Astrocyte (in vitro differentiated cells and primary cell): ENCODE measurements at regions not wholly inside any gene's neighbourhood (a gene's known extent, or its start where the extent isn't known, plus 50 kb on each side); places are given as distances from the start of the nearest gene placed in this dataset.

Source experiments
- DNase-seq: peaks from one replicate; pipeline ENCODE4 v3.0.0-alpha.2; 2010; ENCODE audit warnings: low read depth
- FAIRE-seq: peaks from 2 replicates; lab custom pipeline; 2011; peaks lifted over from hg19 to GRCh38; lab: Jason Lieb, UNC
- H2AFZ ChIP-seq: 2 replicates; pipeline ENCODE4 v1.6.0; 2012; ENCODE audit warnings: low read depth, low read length, inconsistent platforms
- H3K27ac ChIP-seq: 2 replicates; pipeline ENCODE4 v1.5.1; 2011; ENCODE audit warnings: low read depth, low read length, inconsistent platforms
- H3K27me3 ChIP-seq: 2 replicates; pipeline ENCODE4 v1.6.0; 2011; ENCODE audit warnings: low read length, inconsistent platforms; ENCODE audit not compliant: insufficient read depth
- H3K36me3 ChIP-seq: 2 replicates; pipeline ENCODE4 v1.5.1; 2011; ENCODE audit warnings: low read length, inconsistent platforms; ENCODE audit not compliant: insufficient read depth
- H3K4me1 ChIP-seq: 2 replicates; pipeline ENCODE4 v1.5.1; 2011; ENCODE audit warnings: low read length, inconsistent platforms; ENCODE audit not compliant: insufficient read depth
- H3K4me2 ChIP-seq: 2 replicates; pipeline ENCODE4 v1.6.0; 2012; ENCODE audit warnings: low read length, inconsistent platforms
- H3K4me3 ChIP-seq: 2 replicates; pipeline ENCODE4 v1.5.1; 2011; ENCODE audit warnings: low read depth, mild to moderate bottlenecking, low read length, inconsistent platforms; ENCODE audit not compliant: insufficient read depth
- H3K79me2 ChIP-seq: 2 replicates; pipeline ENCODE4 v1.6.0; 2012; ENCODE audit warnings: mild to moderate bottlenecking, low read length, inconsistent platforms; ENCODE audit not compliant: insufficient read depth
- H3K9ac ChIP-seq: 2 replicates; pipeline ENCODE4 v1.6.0; 2012; ENCODE audit warnings: mild to moderate bottlenecking, low read length, inconsistent platforms
- H3K9me3 ChIP-seq: 2 replicates; pipeline ENCODE4 v1.5.1; 2012; ENCODE audit warnings: low read depth, mild to moderate bottlenecking, low read length, inconsistent platforms; ENCODE audit not compliant: insufficient read depth
- H4K20me1 ChIP-seq: 2 replicates; pipeline ENCODE4 v1.6.0; 2012; ENCODE audit warnings: low read length, inconsistent platforms; ENCODE audit not compliant: insufficient read depth
- H3K27ac Mint-ChIP-seq: one replicate; pipeline ENCODE4 v1.8.0; 2021; ENCODE audit warnings: mild to moderate bottlenecking, mixed read lengths; ENCODE audit not compliant: unreplicated experiment
- H3K27me3 Mint-ChIP-seq: one replicate; pipeline ENCODE4 v1.8.0; 2021; ENCODE audit warnings: low read depth, mixed read lengths; ENCODE audit not compliant: unreplicated experiment
- H3K36me3 Mint-ChIP-seq: one replicate; pipeline ENCODE4 v1.8.0; 2021; ENCODE audit warnings: low read depth, mixed read lengths; ENCODE audit not compliant: unreplicated experiment
- H3K4me1 Mint-ChIP-seq: one replicate; pipeline ENCODE4 v1.8.0; 2021; ENCODE audit warnings: low read depth, mixed read lengths; ENCODE audit not compliant: unreplicated experiment
- H3K4me3 Mint-ChIP-seq: one replicate; pipeline ENCODE4 v1.8.0; 2021; ENCODE audit warnings: mild to moderate bottlenecking, moderate library complexity, mixed read lengths; ENCODE audit not compliant: unreplicated experiment
- H3K9me3 Mint-ChIP-seq: one replicate; pipeline ENCODE4 v1.8.0; 2021; ENCODE audit warnings: mild to moderate bottlenecking, mixed read lengths; ENCODE audit not compliant: unreplicated experiment
- CTCF ChIP-seq: IDR thresholded peaks from 2 replicates; pipeline ENCODE4 v1.5.1; 2011; ENCODE audit warnings: low read depth, mild to moderate bottlenecking, inconsistent platforms, low read length, moderate library complexity; ENCODE audit not compliant: insufficient read depth
- EZH2 ChIP-seq: IDR thresholded peaks from 2 replicates; pipeline ENCODE4 v1.6.1; 2012; ENCODE audit warnings: mild to moderate bottlenecking, low read length, inconsistent platforms; ENCODE audit not compliant: insufficient read depth

DNA sequence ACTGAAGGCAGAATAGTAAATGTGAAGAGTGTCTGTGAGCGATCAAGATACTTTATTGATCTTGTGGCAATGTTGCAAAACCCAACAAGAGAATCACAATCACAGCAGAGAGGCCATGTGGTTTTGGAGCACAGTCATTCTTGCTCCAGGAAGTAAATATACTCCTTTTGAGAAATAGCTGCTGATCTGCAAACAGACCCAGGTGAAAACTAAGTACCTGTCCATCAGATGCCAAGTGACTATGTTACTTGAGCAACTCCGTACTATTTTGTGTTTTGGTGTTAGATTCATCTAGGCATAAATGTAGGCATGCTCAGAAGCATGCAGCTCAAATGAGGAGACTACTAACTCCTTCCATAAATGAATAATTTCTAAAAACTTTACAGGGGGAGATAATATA, 627.9 kb downstream of the ZBBX start:
- Histone ChIP-seq H3K4me1 (no peaks in the 10 kb centered on the region), H4K20me1 (no peaks in the 10 kb centered on the region), H3K36me3 (no peaks in the 10 kb centered on the region), H2AFZ (no peak overlapping the region), H3K9ac (no peak overlapping the region), H3K27ac (no peak overlapping the region), H3K9me3 (no peaks in the 10 kb centered on the region), H3K27me3 (no peaks in the 10 kb centered on the region), H3K4me3 (no peak overlapping the region), H3K4me2 (no peak overlapping the region), H3K79me2 (no peaks in the 10 kb centered on the region)
- FAIRE-seq (no peak), DNase-seq (no peak)
- no peak overlapping the region for H3K27ac Mint-ChIP-seq
- no peak for TF ChIP-seq CTCF
- no peak for TF ChIP-seq EZH2
- no peak overlapping the region for H3K4me3 Mint-ChIP-seq
- no peaks in the 10 kb centered on the region for H3K36me3 Mint-ChIP-seq
- peaks cover 1% of the 10 kb centered on the region for H3K9me3 Mint-ChIP-seq
- H3K27me3 Mint-ChIP-seq = no peaks in the 10 kb centered on the region
- no peaks in the 10 kb centered on the region for H3K4me1 Mint-ChIP-seq

DNA sequence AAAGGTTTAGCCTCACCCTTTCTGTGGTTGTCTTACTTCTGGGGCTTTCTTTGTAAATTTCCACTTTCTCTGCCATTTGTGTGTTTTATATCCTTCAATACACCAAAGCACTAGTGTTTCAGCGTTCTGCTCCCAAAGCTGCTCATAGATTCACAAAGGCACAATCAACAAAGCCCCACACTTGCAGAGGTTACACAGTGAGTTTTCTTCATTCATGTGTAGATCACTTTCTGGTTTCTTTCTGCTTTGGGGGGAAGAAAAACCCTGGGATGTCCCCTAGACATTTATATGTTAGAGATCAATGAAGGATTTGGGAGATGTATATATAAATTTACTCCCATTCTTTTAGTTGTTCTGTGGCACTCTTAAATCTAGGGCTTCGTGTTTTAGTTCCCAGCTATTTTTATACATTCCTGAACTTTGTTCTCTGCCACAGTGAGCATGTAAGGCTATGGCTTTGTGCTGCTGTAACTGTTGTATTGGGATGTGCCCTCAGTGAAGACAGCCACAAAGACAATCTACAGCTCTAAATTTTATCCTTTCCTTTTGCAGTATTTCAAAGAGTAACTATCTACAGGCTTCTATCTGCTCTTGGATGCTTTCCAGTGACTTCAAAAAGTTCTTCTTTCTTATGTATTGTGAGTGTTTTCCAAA, 636.5 kb downstream of the ZBBX start:
- no peaks in the 10 kb centered on the region for H3K4me1 ChIP-seq
- H3K27ac ChIP-seq = no peak overlapping the region
- H3K36me3 ChIP-seq = no peaks in the 10 kb centered on the region
- Mint-ChIP-seq H3K9me3 (no peaks in the 10 kb centered on the region), H3K36me3 (no peaks in the 10 kb centered on the region), H3K4me3 (no peak overlapping the region), H3K4me1 (no peaks in the 10 kb centered on the region), H3K27ac (no peak overlapping the region), H3K27me3 (no peaks in the 10 kb centered on the region)
- H2AFZ ChIP-seq = no peak overlapping the region
- TF ChIP-seq EZH2 = no peak
- no peak for TF ChIP-seq CTCF
- H3K4me3 ChIP-seq = no peak overlapping the region
- H3K9me3 ChIP-seq = no peaks in the 10 kb centered on the region
- H4K20me1 ChIP-seq = no peaks in the 10 kb centered on the region
- H3K9ac ChIP-seq = no peak overlapping the region
- no peak for DNase-seq
- H3K79me2 ChIP-seq = no peaks in the 10 kb centered on the region
- H3K4me2 ChIP-seq = no peak overlapping the region
- no peaks in the 10 kb centered on the region for H3K27me3 ChIP-seq
- no peak for FAIRE-seq

GRCh38 chr3:166734734-166735133, 645.4 kb downstream of the ZBBX start:
- Mint-ChIP-seq H3K36me3 (no peaks in the 10 kb centered on the region), H3K27me3 (no peaks in the 10 kb centered on the region), H3K27ac (no peak overlapping the region), H3K4me1 (no peaks in the 10 kb centered on the region), H3K4me3 (no peak overlapping the region), H3K9me3 (no peaks in the 10 kb centered on the region)
- Histone ChIP-seq H3K36me3 (no peaks in the 10 kb centered on the region), H3K9ac (no peak overlapping the region), H3K27ac (no peak overlapping the region), H3K27me3 (no peaks in the 10 kb centered on the region), H4K20me1 (no peaks in the 10 kb centered on the region), H3K4me1 (no peaks in the 10 kb centered on the region), H3K4me3 (no peak overlapping the region), H3K79me2 (no peaks in the 10 kb centered on the region), H3K9me3 (no peaks in the 10 kb centered on the region), H3K4me2 (no peak overlapping the region), H2AFZ (no peak overlapping the region)
- DNase-seq (no peak), FAIRE-seq (no peak)
- TF ChIP-seq CTCF (no peak), EZH2 (no peak)
